Spleen (tissue), 11 donors: ENCODE measurements at regions not wholly inside any gene's neighbourhood (a gene's known extent, or its start where the extent isn't known, plus 50 kb on each side); places are given as distances from the start of the nearest gene placed in this dataset.

ENCODE experiments used
- DNase-seq: peaks from one replicate; pipeline ENCODE4 v3.0.0-alpha.2; 2020
- H3K27ac ChIP-seq, 8 donors: fragments of 200-600 bp; sonication (generic) in 7 of 8; 1 replicate in 4 of 8; 2 replicates in 4 of 8; pipeline versions ENCODE4 v1.5.0 to v1.8.0; 2016 to 2021; ENCODE audit warnings: inconsistent platforms in 4 of 8, mild to moderate bottlenecking in 4 of 8, moderate library complexity in 1 of 8
- H3K27me3 ChIP-seq, 7 donors: fragments of 200-600 bp; sonication (generic) in 6 of 7; replicated peaks in 1 of 7; 1 replicate in 4 of 7; 2 replicates in 3 of 7; pipeline versions ENCODE4 v1.5.0 to v1.8.0; 2016 to 2021; ENCODE audit warnings: inconsistent platforms in 3 of 7, mild to moderate bottlenecking in 1 of 7
- H3K36me3 ChIP-seq, 6 donors: fragments of 200-600 bp; sonication (generic) in 5 of 6; 1 replicate in 4 of 6; 2 replicates in 2 of 6; pipeline versions ENCODE4 v1.5.0 to v1.8.0; 2016 to 2021; ENCODE audit warnings: inconsistent platforms in 2 of 6
- H3K4me1 ChIP-seq, 6 donors: fragments of 200-600 bp; sonication (generic) in 5 of 6; 1 replicate in 3 of 6; 2 replicates in 3 of 6; pipeline versions ENCODE4 v1.5.0 to v1.8.0; 2016 to 2021; ENCODE audit warnings: inconsistent platforms in 3 of 6
- H3K4me3 ChIP-seq, 8 donors: fragments of 200-600 bp; sonication (generic) in 7 of 8; 1 replicate in 4 of 8; 2 replicates in 4 of 8; pipeline versions ENCODE4 v1.5.0 to v1.8.0; 2016 to 2021; ENCODE audit warnings: inconsistent platforms in 4 of 8, mild to moderate bottlenecking in 4 of 8, moderate library complexity in 2 of 8
- H3K9me3 ChIP-seq, 8 donors: fragments of 200-600 bp; sonication (generic) in 7 of 8; 1 replicate in 4 of 8; 2 replicates in 4 of 8; pipeline versions ENCODE4 v1.5.0 to v1.8.0; 2016 to 2021; ENCODE audit warnings: inconsistent platforms in 4 of 8
- CTCF ChIP-seq, 11 experiments: fragments of 200-600 bp in 7 of 11; fragments of 450-650 bp in 4 of 11; sonication (generic) in 4 of 11; IDR thresholded peaks in 8 of 11; conservative IDR thresholded peaks in 3 of 11; 1 replicate in 7 of 11; 2 replicates in 4 of 11; pipeline versions ENCODE4 v1.4.0 to v1.8.0; 2016 to 2021; ENCODE audit warnings: antibody characterized with exemption in 11 of 11, inconsistent platforms in 4 of 11, mild to moderate bottlenecking in 1 of 11
- POLR2A ChIP-seq, 3 donors: fragments of 450-650 bp; IDR thresholded peaks; one replicate each; pipeline ENCODE4 v1.5.1; 2017; ENCODE audit warnings: antibody characterized with exemption in 3 of 3, mild to moderate bottlenecking in 1 of 3
- POLR2AphosphoS5 ChIP-seq, 3 donors: sonication (generic); formaldehyde crosslinking; IDR thresholded peaks; one replicate each; pipeline ENCODE4 v1.5.1; 2017; ENCODE audit warnings: antibody characterized with exemption in 3 of 3
- WGBS, 5 donors: extraction: QIAGEN DNeasy Blood & Tissue Kit in 3 of 5; methylation state at CpG; one replicate each; pipeline versions ENCODE4 v1.1.5 to v1.1.7; 2013 to 2018; 5-methylcytosine and 5-hydroxymethylcytosine counted together
- intact Hi-C: fragments of 100-400 bp; cut with DNase I; formaldehyde crosslinking; loops from one replicate; pipeline ENCODE4 v1.15.0; 2023; ENCODE audit warnings: low total_unique reads
- donor health status: healthy with polysubstance abuse.
- donor health status: DM: no; HTN: no; CAD: no; lungs with moderate emphysema.
- donor health status: DM: no; HTN: no; CAD: no.
- donor health status: Bipolar disorder and iron deficiency.
- donor health status: healthy.
- donor health status: DM: no; HTN: no; CAD: no.
- donor health status: DM: yes; HTN: yes; CAD: no.

- no peak for DNase-seq
- Histone ChIP-seq H3K4me3 (no peak overlapping the region), H3K4me1 (no peaks in the 10 kb centered on the region), H3K27ac (no peak overlapping the region), H3K27me3 (no peaks in the 10 kb centered on the region), H3K36me3 (no peaks in the 10 kb centered on the region), H3K9me3 (no peaks in the 10 kb centered on the region)
- intact Hi-C loops, result no loop called here
- TF ChIP-seq CTCF (IDR thresholded peaks at IDR 0.05 in 8 of 11, conservative IDR thresholded peaks at IDR 0.05 in 3 of 11) (no peak), POLR2AphosphoS5 (IDR thresholded peaks at IDR 0.05) (no peak), POLR2A (IDR thresholded peaks at IDR 0.05) (no peak)
- WGBS, 5 donors, result 66 to 88% (median 83%) methylated on average over 1 of the region's 1 CpG
Measured at GRCh38 chr4:31156221-31156620, 436.1 kb downstream of the PCDH7 start.

- Histone ChIP-seq H3K4me3 (no peak overlapping the region), H3K36me3 (no peaks in the 10 kb centered on the region), H3K27me3 (no peaks in the 10 kb centered on the region), H3K4me1 (no peaks in the 10 kb centered on the region), H3K27ac (no peak overlapping the region), H3K9me3 (no peaks in the 10 kb centered on the region)
- WGBS, 5 donors, result 71 to 88% (median 75%) methylated on average over 3 of the region's 3 CpGs
- TF ChIP-seq CTCF (IDR thresholded peaks at IDR 0.05 in 8 of 11, conservative IDR thresholded peaks at IDR 0.05 in 3 of 11) (no peak), POLR2AphosphoS5 (IDR thresholded peaks at IDR 0.05) (no peak), POLR2A (IDR thresholded peaks at IDR 0.05) (no peak)
- DNase-seq, result no peak
- intact Hi-C loops, result no loop called here
Measured at GRCh38 chr4:31160146-31160545, 440.0 kb downstream of the PCDH7 start.

GRCh38 chr4:31169846-31170245 is 449.7 kb downstream of the PCDH7 start:
- TF ChIP-seq POLR2A (IDR thresholded peaks at IDR 0.05) (no peak), CTCF (IDR thresholded peaks at IDR 0.05 in 8 of 11, conservative IDR thresholded peaks at IDR 0.05 in 3 of 11) (no peak), POLR2AphosphoS5 (IDR thresholded peaks at IDR 0.05) (no peak)
- Histone ChIP-seq H3K4me3 (no peak overlapping the region), H3K4me1 (no peaks in the 10 kb centered on the region), H3K27me3 (no peaks in the 10 kb centered on the region), H3K36me3 (no peaks in the 10 kb centered on the region), H3K27ac (no peak overlapping the region), H3K9me3 (peaks cover 0 to 9% (median 0%) of the 10 kb centered on the region in 8 donors)
- 60 to 73% (median 66%) methylated on average over 5 of the region's 5 CpGs for WGBS, 5 donors
- no peak for DNase-seq
- intact Hi-C loops, result no loop called here

- no peaks in the 10 kb centered on the region for H3K4me1 ChIP-seq
- peaks cover 0 to 9% (median 0%) of the 10 kb centered on the region in 8 donors for H3K9me3 ChIP-seq
- no peaks in the 10 kb centered on the region for H3K27me3 ChIP-seq
- 93 to 96% (median 95%) methylated on average over 4 of the region's 4 CpGs for WGBS, 5 donors
- no peak for TF ChIP-seq POLR2A (IDR thresholded peaks at IDR 0.05)
- TF ChIP-seq CTCF (IDR thresholded peaks at IDR 0.05 in 8 of 11, conservative IDR thresholded peaks at IDR 0.05 in 3 of 11), result no peak
- TF ChIP-seq POLR2AphosphoS5 (IDR thresholded peaks at IDR 0.05), result no peak
- intact Hi-C loops, result no loop called here
- H3K27ac ChIP-seq, result no peak overlapping the region
- H3K36me3 ChIP-seq, result no peaks in the 10 kb centered on the region
- no peak for DNase-seq
- no peak overlapping the region for H3K4me3 ChIP-seq
Measured at GRCh38 chr4:31171362-31171761, 451.2 kb downstream of the PCDH7 start.
